MV-4-11 (cell line): ENCODE measurements at regions not wholly inside any gene's neighbourhood (a gene's known extent, or its start where the extent isn't known, plus 50 kb on each side); places are given as distances from the start of the nearest gene placed in this dataset.
"Not testable (repeated sequence)": the region's sequence is repeated elsewhere in the genome, so short reads cannot be mapped to it uniquely, and the experiment has no call there.

Experiments
- DNase-seq: peaks from one replicate; lab custom pipeline; 2025; lab: John Stamatoyannopoulos, UW

GRCh38 chr5:125928663-125929062, 494.5 kb upstream of the GRAMD2B start:
- DNase-seq: peak; percentile 28

DNA sequence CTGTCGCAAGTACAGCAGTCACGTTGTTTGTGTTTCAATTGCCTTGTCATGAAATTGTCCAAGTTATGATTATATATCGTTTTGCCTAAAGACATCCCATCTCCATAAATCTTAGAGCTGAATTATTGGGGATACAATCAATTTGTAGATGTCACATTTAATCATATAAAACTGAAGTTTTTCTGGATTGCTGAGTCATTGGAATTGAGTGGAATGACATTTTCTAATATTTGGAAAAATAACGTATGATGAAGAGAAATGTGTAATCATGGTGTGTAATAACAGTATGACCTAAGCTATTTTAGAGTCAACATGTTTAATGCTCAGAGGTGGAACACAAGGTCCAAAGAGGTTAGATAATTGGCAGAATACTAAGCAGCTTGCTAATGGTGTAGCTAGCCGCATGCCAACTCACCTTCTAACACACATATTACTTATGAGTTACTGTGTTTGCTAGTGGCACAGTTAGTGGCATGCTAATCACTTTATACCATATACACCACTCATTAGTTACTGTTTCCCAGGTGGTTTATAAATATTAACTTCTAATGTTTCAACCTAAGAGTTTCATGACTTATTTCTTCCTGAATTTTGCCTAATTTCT, 473.1 kb upstream of the GRAMD2B start:
- DNase-seq: no peak

DNA sequence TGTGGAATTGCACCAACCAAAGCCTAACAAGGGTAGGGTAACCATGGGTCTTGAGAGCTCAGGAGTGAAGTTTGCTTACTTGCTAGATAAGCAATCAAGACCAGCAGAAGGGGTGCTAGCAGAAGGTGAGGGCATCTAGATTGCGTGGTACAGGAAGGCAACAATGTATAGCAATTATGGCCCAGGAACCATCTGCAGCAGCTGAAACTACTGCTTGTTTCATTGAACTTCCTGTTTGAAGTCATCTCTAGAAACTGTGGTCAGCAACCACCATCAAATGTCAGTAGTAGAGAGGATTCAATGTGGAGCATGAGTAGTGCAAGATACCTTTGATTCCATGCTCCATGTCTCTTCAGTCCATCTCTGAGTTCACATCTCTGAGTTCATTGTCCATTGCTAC, 462.1 kb upstream of the GRAMD2B start:
- peak; percentile 93 for DNase-seq

DNA sequence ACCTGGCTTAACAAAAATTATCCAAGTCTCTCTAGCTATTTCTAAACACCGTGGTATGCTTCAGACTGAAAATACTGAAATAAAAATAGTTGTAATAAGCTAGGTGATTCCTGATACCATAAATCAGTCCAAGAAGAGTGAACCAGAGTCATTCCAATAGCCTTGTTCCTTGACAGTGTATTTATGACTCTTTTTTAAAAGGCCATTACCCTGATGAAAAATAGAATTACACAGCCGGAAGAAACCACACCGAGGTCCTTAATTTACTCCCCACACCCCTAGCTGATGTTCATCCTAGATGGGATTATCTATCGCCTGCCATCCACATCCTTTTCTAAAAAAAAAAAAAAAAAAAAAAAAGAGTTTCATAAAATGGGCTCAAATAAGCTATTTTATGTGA, 457.6 kb upstream of the GRAMD2B start:
- no peak for DNase-seq

DNA sequence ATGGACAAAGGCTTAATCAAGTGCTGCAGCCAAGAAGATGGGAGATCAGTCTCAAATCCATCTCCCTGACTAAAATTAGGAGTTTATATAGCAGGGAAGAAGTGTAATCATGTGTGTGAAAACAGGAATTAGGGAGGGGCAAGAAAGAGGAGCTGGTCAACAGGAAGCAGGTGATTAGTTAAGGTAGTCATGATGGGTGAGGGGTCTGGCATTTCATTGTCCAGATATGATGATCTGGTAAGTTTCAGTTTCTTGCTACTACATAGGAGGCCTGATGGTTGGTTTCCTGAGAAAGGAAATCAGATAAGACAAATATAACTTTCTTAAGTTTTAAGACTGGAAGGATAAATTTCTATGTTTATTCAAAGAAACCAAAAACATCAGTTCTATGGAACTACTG, 455.6 kb upstream of the GRAMD2B start:
- DNase-seq: no peak

DNA sequence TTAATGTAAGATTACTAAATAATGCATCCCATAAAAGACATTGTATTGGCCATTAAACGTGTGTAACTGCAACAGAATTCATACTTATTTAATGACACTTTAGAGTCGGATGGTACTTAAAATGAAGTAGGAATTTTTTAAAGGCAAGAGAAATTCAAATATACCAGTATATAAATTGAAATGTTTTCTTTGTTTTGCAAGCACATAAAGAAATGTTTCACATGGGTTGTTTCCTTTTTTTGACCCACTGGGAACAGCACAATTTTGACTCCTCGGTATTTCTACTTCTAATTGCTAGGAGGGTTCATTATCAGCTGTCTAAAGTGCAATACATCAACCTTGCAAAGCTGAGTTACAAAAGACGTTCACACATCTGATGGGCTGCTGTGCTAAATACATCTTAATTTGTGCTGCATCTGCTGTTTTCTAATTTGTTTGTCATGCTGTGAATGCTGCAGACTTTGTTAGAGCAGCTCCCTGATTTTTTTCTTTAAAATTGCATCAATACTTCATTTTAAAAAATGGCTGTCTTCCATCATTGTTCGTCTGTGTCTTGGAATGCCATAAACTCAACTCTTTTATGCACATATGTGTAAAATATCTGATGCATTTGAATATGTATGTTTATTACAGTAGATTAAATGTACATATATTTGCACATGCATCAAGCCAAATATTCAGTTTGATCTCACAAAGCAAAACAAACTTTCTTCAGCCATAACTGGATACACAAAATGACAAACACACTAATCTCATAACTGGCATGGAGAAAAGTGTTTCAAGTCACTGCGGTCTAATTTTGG, 454.0 kb upstream of the GRAMD2B start:
- DNase-seq: no peak

DNA sequence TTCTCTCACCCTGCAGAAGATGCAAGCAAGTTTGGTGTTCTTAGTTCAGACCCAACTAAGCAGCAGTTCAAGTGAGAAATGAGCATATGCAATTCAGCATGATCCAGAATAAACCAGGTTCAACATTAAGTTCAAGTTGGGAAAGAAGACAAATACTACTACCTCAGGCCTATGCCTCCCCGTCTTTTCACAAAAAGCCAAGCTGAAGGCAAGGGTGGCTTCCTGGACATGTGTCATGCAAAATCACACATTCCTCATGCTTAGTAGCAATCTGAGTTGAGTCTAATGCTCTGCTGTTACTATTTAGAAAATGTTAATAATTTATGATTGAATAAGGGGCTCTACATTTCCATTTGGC, 453.4 kb upstream of the GRAMD2B start:
- no peak for DNase-seq

- no peak for DNase-seq
Observed at GRCh38 chr5:125970631-125971307, 452.4 kb upstream of the GRAMD2B start.

GRCh38 chr5:125972706-125973105, 450.5 kb upstream of the GRAMD2B start:
- no peak for DNase-seq

DNA sequence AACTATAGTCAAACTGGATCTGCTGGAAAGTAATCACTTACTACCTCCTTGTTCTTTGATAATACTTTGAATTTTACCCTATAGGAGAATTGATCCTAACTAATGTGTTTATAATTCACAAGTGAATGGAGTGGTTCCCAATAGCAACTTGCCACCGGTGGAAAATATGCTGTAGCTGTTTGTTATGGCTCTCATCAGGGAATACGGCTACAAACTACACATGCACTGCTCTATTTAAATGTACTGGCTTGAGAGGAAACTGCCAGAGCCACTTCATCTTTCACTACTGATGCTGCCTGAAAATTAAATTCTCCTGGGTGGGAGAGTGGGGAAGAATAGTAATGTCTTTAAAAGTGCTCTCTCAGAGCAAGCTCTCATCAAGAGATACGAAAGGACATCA, 448.5 kb upstream of the GRAMD2B start:
- DNase-seq: no peak

GRCh38 chr5:125976421-125977000, 446.7 kb upstream of the GRAMD2B start:
- DNase-seq: no peak

- DNase-seq: no peak
Observed at GRCh38 chr5:125978015-125978414, 445.2 kb upstream of the GRAMD2B start.

- DNase-seq: no peak
Observed at GRCh38 chr5:125979636-125980035, 443.6 kb upstream of the GRAMD2B start.

DNA sequence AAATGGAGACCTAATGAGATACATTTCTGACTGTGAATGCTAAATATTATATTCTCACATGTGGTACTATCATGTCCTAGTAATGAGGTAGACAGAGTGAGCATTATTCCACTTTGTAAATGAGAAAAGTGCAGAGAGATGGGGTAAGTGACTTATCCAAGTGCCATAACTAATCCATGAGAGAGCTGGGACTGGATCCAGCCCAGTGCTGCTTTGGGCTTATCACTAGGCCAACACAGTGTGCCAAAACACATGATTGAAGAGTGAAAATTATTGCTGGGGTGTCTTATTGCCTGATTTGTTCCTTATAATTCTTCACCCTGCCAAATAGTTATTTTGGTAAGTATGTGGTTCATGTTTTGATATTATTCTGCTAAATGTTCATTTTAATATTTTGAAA, 442.2 kb upstream of the GRAMD2B start:
- DNase-seq: no peak

DNA sequence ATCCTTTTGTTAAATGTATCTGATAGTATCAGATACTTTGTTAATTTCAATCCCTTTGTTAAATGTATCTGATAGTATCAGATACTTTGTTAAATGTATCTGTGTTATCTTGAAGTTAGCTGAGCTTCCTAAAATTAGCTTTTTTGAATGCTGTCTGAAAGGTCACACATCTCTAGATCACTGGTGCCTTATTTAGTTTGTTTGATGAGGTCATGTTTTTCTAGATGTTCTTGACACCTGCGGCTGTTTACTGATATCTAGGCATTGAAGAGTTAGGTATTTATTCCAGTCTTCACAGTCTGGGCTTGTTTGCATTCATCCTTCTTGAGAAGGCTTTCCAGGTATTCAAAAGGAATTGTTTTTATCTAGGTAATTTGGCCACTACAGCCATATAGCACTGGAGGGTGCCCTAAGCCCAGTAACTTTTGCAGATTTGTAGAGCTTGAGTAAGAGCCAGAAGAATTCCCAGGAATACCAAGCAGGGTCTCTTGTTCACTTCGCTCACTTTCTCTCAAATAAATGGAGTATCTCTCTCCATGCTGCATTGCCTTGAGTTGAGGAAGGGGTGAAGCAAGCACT, 435.4 kb upstream of the GRAMD2B start:
- no peak for DNase-seq

GRCh38 chr5:125992050-125992449, 431.2 kb upstream of the GRAMD2B start:
- no peak for DNase-seq

DNA sequence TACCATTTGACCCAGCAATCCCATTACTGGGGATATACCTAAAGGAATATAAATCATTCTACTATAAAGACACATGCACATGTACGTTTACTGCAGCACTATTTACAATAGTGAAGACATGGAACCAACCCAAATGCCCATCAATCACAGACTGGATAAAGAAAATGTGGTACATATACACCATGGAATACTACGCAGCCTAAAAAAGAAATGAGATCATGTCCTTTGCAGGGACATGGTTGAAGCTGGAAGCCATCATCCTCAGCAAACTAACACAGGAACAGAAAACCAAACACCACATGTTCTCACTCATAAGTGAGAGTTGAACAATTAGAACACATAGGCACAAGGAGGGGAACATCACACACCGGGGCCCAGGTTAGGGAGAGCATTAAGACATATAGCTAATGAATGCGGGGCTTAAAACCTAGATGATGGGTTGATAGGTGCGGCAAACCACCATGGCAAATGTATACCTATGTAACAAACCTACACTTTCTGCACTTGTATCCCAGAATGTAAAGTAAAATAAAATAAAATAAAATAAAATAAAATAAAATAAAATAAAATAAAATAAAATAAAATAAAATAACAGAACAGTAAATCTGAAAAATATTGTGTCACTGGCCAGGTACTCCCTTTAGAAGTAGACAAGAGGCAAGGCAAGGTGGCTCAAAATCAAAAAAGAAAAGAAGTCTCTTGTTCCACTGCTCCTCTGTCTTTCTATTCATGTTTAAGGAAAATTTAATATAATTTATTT, 423.8 kb upstream of the GRAMD2B start:
- not testable (repeated sequence) for DNase-seq

GRCh38 chr5:126000507-126000906, 422.7 kb upstream of the GRAMD2B start:
- DNase-seq: no peak

GRCh38 chr5:126002222-126002897, 420.8 kb upstream of the GRAMD2B start:
- no peak for DNase-seq

GRCh38 chr5:126003309-126003708, 419.9 kb upstream of the GRAMD2B start:
- DNase-seq: no peak

DNA sequence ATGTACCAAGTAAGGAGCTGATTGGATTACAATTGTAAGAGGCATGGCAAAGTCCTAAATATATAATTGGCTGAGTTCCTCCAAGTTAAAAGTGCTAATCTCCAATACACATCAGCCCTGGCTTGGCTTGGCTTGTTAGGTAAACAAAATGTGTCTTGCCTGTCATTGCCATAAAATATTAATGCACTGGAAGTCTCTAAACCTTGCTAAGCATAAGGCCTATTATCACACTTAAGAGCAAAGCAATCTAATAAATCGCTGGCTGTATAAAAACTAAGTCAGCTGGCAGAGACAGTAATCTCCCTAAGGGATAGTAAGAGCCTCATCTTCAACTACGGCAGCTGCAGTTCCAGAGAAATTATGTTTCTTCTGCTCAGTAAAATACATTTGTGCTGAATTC, 418.6 kb upstream of the GRAMD2B start:
- no peak for DNase-seq
